H9 (cell line): ENCODE measurements at regions not wholly inside any gene's neighbourhood (a gene's known extent, or its start where the extent isn't known, plus 50 kb on each side); places are given as distances from the start of the nearest gene placed in this dataset.

Experiments used
- DNase-seq: peaks from one replicate; pipeline ENCODE4 v3.0.0-alpha.2; 2017
- H2AFZ ChIP-seq: one replicate; pipeline ENCODE4 v1.6.1; 2013; ENCODE audit warnings: mild to moderate bottlenecking, low read length, control low read depth, moderate library complexity
- H2AK5ac ChIP-seq: 2 replicates; pipeline ENCODE4 v1.6.1; 2013; ENCODE audit warnings: low read length, control low read depth, mixed read lengths; ENCODE audit not compliant: insufficient read length
- H2BK120ac ChIP-seq: one replicate; pipeline ENCODE4 v1.6.1; 2013; ENCODE audit warnings: low read depth, mild to moderate bottlenecking, low read length, control low read depth, inconsistent platforms; ENCODE audit not compliant: poor library complexity, severe bottlenecking
- H2BK12ac ChIP-seq: 2 replicates; pipeline ENCODE4 v1.6.1; 2013; ENCODE audit warnings: low read length, control low read depth, mixed read lengths, low read depth; ENCODE audit not compliant: insufficient read length
- H2BK15ac ChIP-seq: 2 replicates; pipeline ENCODE4 v1.6.1; 2013; ENCODE audit warnings: low read depth, low read length, control low read depth
- H2BK20ac ChIP-seq: one replicate; pipeline ENCODE4 v1.6.1; 2013; ENCODE audit warnings: low read depth, mild to moderate bottlenecking, low read length, control low read depth, inconsistent platforms; ENCODE audit not compliant: poor library complexity, severe bottlenecking
- H2BK5ac ChIP-seq: 2 replicates; pipeline ENCODE4 v1.6.1; 2013; ENCODE audit warnings: low read length, control low read depth, mixed read lengths; ENCODE audit not compliant: insufficient read length
- H3K14ac ChIP-seq: 2 replicates; pipeline ENCODE4 v1.6.1; 2013; ENCODE audit warnings: low read length, control low read depth; ENCODE audit not compliant: insufficient read depth
- H3K18ac ChIP-seq: 2 replicates; pipeline ENCODE4 v1.6.1; 2013; ENCODE audit warnings: low read depth, mild to moderate bottlenecking, mixed read lengths, low read length, control low read depth; ENCODE audit not compliant: insufficient read length
- H3K23ac ChIP-seq: 2 replicates; pipeline ENCODE4 v1.6.1; 2013; ENCODE audit warnings: low read length, control low read depth, mixed read lengths, low read depth; ENCODE audit not compliant: insufficient read length
- H3K23me2 ChIP-seq: 2 replicates; pipeline ENCODE4 v1.6.1; 2013; ENCODE audit warnings: low read depth, mild to moderate bottlenecking, mixed read lengths, low read length, control low read depth; ENCODE audit not compliant: insufficient read length, poor library complexity, severe bottlenecking
- H3K27ac ChIP-seq: 2 replicates; pipeline ENCODE4 v1.5.1; 2013; ENCODE audit warnings: low read length, control low read depth, mixed read lengths, low read depth; ENCODE audit not compliant: insufficient read length
- H3K27me3 ChIP-seq: 2 replicates; pipeline ENCODE4 v1.6.1; 2013; ENCODE audit warnings: low read length, control low read depth, inconsistent platforms; ENCODE audit not compliant: insufficient read depth
- H3K4ac ChIP-seq: 2 replicates; pipeline ENCODE4 v1.6.1; 2013; ENCODE audit warnings: low read depth, mild to moderate bottlenecking, control low read depth, inconsistent platforms, low read length, moderate library complexity
- H3K4me1 ChIP-seq: 2 replicates; pipeline ENCODE4 v1.6.1; 2013; ENCODE audit warnings: low read length, control low read depth, inconsistent platforms; ENCODE audit not compliant: insufficient read depth
- H3K4me2 ChIP-seq: 2 replicates; pipeline ENCODE4 v1.6.1; 2013; ENCODE audit warnings: low read length, control low read depth, mixed read lengths; ENCODE audit not compliant: insufficient read length, insufficient read depth
- H3K56ac ChIP-seq: 2 replicates; pipeline ENCODE4 v1.6.1; 2013; ENCODE audit warnings: low read depth, mild to moderate bottlenecking, mixed read lengths, low read length, control low read depth; ENCODE audit not compliant: insufficient read length
- H3K79me1 ChIP-seq: 2 replicates; pipeline ENCODE4 v1.6.1; 2013; ENCODE audit warnings: low read depth, mild to moderate bottlenecking, moderate library complexity, low read length, control low read depth, inconsistent platforms; ENCODE audit not compliant: insufficient read depth, poor library complexity, severe bottlenecking
- H3K79me2 ChIP-seq: 2 replicates; pipeline ENCODE4 v1.6.1; 2013; ENCODE audit warnings: low read length, control low read depth, inconsistent platforms; ENCODE audit not compliant: insufficient read depth
- H3K9ac ChIP-seq: 2 replicates; pipeline ENCODE4 v1.6.1; 2013; ENCODE audit warnings: low read length, control low read depth, mixed read lengths; ENCODE audit not compliant: insufficient read length; ENCODE audit errors: extremely low read depth
- H3K9me3 ChIP-seq: one replicate; pipeline ENCODE4 v1.6.1; 2013; ENCODE audit warnings: low read depth, low read length, inconsistent platforms; ENCODE audit not compliant: control insufficient read depth
- H3T11ph ChIP-seq: one replicate; pipeline ENCODE4 v1.6.1; 2013; ENCODE audit warnings: mild to moderate bottlenecking, low read length, control low read depth, inconsistent platforms
- H4K20me1 ChIP-seq: one replicate; pipeline ENCODE4 v1.6.1; 2013; ENCODE audit not compliant: control insufficient read depth, insufficient read length, insufficient read depth
- H4K5ac ChIP-seq: 2 replicates; pipeline ENCODE4 v1.6.1; 2013; ENCODE audit warnings: low read depth, mild to moderate bottlenecking, mixed read lengths, low read length, control low read depth; ENCODE audit not compliant: insufficient read length
- H4K8ac ChIP-seq: replicated peaks from 2 replicates; pipeline ENCODE4 v1.6.1; 2013; ENCODE audit warnings: low read length, control low read depth, mixed read lengths, low read depth; ENCODE audit not compliant: insufficient read length
- H4K91ac ChIP-seq: 2 replicates; pipeline ENCODE4 v1.6.1; 2013; ENCODE audit warnings: low read depth, mild to moderate bottlenecking, moderate library complexity, mixed read lengths, low read length, control low read depth; ENCODE audit not compliant: insufficient read length
- H3K27ac Mint-ChIP-seq, 3 experiments: 2 replicates in 2 of 3; 3 replicates in 1 of 3; pipeline ENCODE4 v1.8.0; 2020 to 2021; ENCODE audit warnings: mixed read lengths in 3 of 3, mild to moderate bottlenecking in 1 of 3, moderate library complexity in 1 of 3
- H3K27me3 Mint-ChIP-seq: 2 replicates; pipeline ENCODE4 v1.8.0; 2021; ENCODE audit warnings: low read depth, mild to moderate bottlenecking, moderate library complexity, mixed read lengths
- H3K36me3 Mint-ChIP-seq, 3 experiments: 2 replicates in 2 of 3; 3 replicates in 1 of 3; pipeline ENCODE4 v1.8.0; 2020 to 2021; ENCODE audit warnings: low read depth in 3 of 3, mixed read lengths in 3 of 3; ENCODE audit not compliant: insufficient read depth in 1 of 3
- H3K4me1 Mint-ChIP-seq, 2 experiments: 2 replicates each; pipeline ENCODE4 v1.8.0; 2020; ENCODE audit warnings: mixed read lengths in 2 of 2
- H3K4me3 Mint-ChIP-seq, 2 experiments: 2 replicates in 1 of 2; 3 replicates in 1 of 2; pipeline ENCODE4 v1.8.0; 2020 to 2021; ENCODE audit warnings: mild to moderate bottlenecking in 2 of 2, mixed read lengths in 2 of 2, moderate library complexity in 1 of 2
- H3K9me3 Mint-ChIP-seq, 2 experiments: 2 replicates in 1 of 2; 3 replicates in 1 of 2; pipeline ENCODE4 v1.8.0; 2020; ENCODE audit warnings: mild to moderate bottlenecking in 2 of 2, mixed read lengths in 2 of 2, moderate library complexity in 1 of 2
- CTCF ChIP-seq: fragments of 200-600 bp; sonication (generic); conservative IDR thresholded peaks from 3 replicates; pipeline ENCODE4 v1.8.0; 2021; ENCODE audit warnings: antibody characterized with exemption, mild to moderate bottlenecking
- WGBS: extraction: QIAGEN DNeasy Blood & Tissue Kit; methylation state at CpG from one replicate; pipeline ENCODE4 v1.1.7; 2013; ENCODE audit warnings: missing lambda C conversion rate, low lambda C conversion rate, mixed read lengths; ENCODE audit not compliant: insufficient read length; ENCODE audit errors: extremely low coverage; 5-methylcytosine and 5-hydroxymethylcytosine counted together

DNA sequence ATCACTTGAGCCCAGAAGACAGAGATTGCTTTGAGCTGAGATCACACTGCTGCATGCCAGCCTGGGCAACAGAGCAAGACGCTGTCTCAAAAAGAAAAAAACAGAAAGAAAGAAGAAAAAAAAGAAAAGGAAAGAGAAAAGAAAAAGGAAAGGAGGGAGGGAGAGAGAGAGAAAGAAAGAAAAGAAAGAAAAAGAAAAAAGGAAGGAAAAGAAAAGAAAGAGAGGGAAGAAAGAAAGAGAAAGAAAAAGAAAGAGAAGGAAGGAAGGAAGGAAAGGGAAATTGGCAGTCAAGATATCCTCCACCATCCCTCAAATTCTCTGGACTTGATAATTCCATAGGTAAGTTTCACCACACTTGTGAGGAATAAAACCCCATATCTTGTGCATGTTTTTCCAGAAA lies 71.4 kb upstream of the WSB1 start:
- H3K23me2 ChIP-seq = no peaks in the 10 kb centered on the region
- no peak overlapping the region for H3K18ac ChIP-seq
- Mint-ChIP-seq H3K27me3 (peaks cover 2% of the 10 kb centered on the region; the same call in 1 of the 2 replicates), H3K27ac (no peak overlapping the region), H3K4me3 (no peak overlapping the region), H3K4me1 (no peaks in the 10 kb centered on the region), H3K9me3 (peaks cover 76 to 82% of the 10 kb centered on the region in 2 experiments), H3K36me3 (peaks cover 0 to 2% (median 0%) of the 10 kb centered on the region in 3 experiments; a peak in 2 of 7 replicates)
- H4K5ac ChIP-seq = no peak overlapping the region
- H2BK120ac ChIP-seq = no peak overlapping the region
- H3K14ac ChIP-seq = no peak overlapping the region
- DNase-seq = no peak
- no peak overlapping the region for H2BK12ac ChIP-seq
- no peak overlapping the region for H2BK5ac ChIP-seq
- no peak overlapping the region for H3T11ph ChIP-seq
- no peak overlapping the region for H4K91ac ChIP-seq
- H4K8ac ChIP-seq = no peak overlapping the region
- no CpG with 5 or more reads among the region's 1 CpG for WGBS
- H2AK5ac ChIP-seq = no peak overlapping the region
- no peak overlapping the region for H3K23ac ChIP-seq
- H2BK15ac ChIP-seq = no peak overlapping the region
- no peak overlapping the region for H3K9ac ChIP-seq
- H2BK20ac ChIP-seq = no peak overlapping the region
- no peak overlapping the region for H3K4ac ChIP-seq
- H3K9me3 ChIP-seq = peaks cover 30% of the 10 kb centered on the region
- TF ChIP-seq CTCF = no peak
- no peaks in the 10 kb centered on the region for H3K79me2 ChIP-seq
- H3K4me2 ChIP-seq = no peak overlapping the region
- no peaks in the 10 kb centered on the region for H3K27me3 ChIP-seq
- no peaks in the 10 kb centered on the region for H3K4me1 ChIP-seq
- H4K20me1 ChIP-seq = no peaks in the 10 kb centered on the region
- H3K27ac ChIP-seq = no peak overlapping the region
- no peak overlapping the region for H2AFZ ChIP-seq
- H3K79me1 ChIP-seq = no peaks in the 10 kb centered on the region
- no peak overlapping the region for H3K56ac ChIP-seq
